ENCODE measurements at regions not wholly inside any gene's neighbourhood (a gene's known extent, or its start where the extent isn't known, plus 50 kb on each side); places are given as distances from the start of the nearest gene placed in this dataset.

DNA sequence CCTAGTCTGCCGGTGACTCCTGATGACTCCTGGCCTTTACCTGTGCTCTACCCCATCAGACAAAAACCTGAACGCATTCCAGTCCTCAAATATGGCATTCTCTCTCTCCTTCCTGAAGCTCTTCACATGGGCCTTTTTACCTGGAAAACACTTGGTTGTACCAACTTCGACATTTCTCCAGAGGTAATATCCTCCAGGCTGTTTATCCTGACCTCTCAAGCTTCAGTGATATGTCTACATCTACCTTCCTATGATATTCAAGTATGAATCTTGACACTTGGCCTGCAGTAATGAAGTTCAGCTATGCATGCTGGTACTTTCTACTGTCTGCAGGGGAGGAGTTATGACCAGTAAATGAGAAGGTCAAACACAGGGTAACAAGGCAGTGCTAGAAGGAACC is 901.8 kb downstream of the VRK1 start:
- Mint-ChIP-seq H3K9me3 (peaks cover 4% of the 10 kb centered on the region), H3K4me1 (ENCODE audit: low read depth) (peaks cover 39% of the 10 kb centered on the region), H3K4me3 (no peak overlapping the region), H3K27ac (no peak overlapping the region), H3K27me3 (ENCODE audit: low read depth) (no peaks in the 10 kb centered on the region), H3K36me3 (ENCODE audit: low read depth) (peaks cover 3% of the 10 kb centered on the region)
- CTCF ChIA-PET, result interaction anchor here (0.7 to 1.2 kb wide), 2 partner anchors 114 to 115 kb away, joined by 3 to 4 read pairs; no protein-coding TSS in a partner anchor
- intact Hi-C loops (cut with micrococcal nuclease), result no loop called here
- DNase-seq, result no peak

DNA sequence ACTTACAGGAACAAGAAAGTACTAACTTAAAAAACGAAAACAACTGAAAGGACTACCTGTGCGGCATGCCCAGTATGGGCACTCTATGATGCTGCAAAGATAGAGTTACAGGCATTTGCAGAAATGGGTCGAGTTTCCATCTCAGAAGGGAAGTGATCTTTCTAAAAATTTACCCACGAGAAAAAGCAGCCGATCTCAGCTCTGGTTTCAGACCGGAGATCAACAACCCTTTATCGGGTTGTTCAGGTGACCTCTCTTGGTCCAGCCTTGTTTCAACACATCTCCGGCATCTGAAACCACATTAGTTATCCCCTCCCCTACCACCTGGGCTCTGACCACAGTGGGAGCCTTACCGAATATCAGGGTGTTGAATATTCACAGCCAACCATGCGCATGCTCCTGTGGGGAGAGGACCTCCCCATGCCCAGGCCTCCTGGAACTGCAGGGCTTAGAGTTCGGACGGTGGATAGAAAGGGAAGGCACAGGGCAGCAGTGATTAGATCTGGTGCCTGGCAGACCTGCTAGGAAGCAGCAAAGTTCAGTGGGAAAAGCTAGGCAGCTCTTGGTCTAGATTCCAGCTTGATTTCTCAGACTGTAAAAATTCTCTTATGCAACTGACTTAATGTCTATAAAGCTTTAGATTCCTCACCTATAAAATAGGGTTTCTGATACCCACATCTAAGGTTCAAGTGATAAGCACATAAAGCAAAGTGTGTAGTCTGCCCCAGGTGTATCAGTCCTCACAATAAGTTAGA is 906.0 kb downstream of the VRK1 start:
- Mint-ChIP-seq H3K36me3 (ENCODE audit: low read depth) (peaks cover 3% of the 10 kb centered on the region), H3K4me3 (peak overlapping the region; percentile 48), H3K9me3 (peaks cover 4% of the 10 kb centered on the region), H3K27ac (peak overlapping the region; percentile 82), H3K27me3 (ENCODE audit: low read depth) (no peaks in the 10 kb centered on the region), H3K4me1 (ENCODE audit: low read depth) (peaks cover 64% of the 10 kb centered on the region)
- CTCF ChIA-PET, result interaction anchor here (1.0 kb wide), 1 partner anchor 10 kb away, joined by 5 read pairs; no protein-coding TSS in a partner anchor
- DNase-seq, result peak; percentile 55
- intact Hi-C loops (cut with micrococcal nuclease), result loop anchor here (2.0 to 10.0 kb wide), 5 partner anchors 22 to 1492 kb away; no protein-coding TSS in a partner anchor

DNA sequence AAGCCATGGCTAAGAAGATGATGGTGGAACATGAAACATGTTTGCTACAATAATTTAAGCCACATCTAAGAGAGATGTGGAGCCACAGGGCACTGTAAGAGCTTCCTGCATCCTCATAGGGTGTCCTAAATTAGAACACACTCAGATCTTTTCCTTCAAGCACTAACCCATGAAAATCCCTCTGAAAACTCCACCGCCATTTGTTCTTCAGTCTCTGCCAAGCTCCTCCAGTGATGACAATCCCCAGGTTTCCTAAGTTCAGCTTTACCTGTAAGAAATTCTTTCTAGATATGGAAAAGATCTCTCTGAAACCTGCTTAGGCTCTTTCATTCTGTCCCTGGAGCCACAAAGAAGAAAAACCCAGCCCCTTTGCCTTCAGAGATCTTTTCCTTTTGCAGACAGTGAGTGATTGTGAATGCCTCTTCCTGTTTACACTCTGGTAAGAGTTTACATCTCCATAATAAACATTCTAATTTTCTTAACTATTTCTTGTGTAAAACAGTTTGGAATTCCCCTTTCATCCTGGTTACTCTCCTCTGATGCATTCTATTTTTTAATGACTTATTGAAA is 907.2 kb downstream of the VRK1 start:
- intact Hi-C loops (cut with micrococcal nuclease), result loop anchor here (5.0 to 10.0 kb wide), 4 partner anchors 87 to 1490 kb away; no protein-coding TSS in a partner anchor
- CTCF ChIA-PET, result interaction anchor here (1.0 kb wide), 1 partner anchor 9 kb away, joined by 3 read pairs; no protein-coding TSS in a partner anchor
- H3K4me3 Mint-ChIP-seq, result no peak overlapping the region
- H3K27me3 Mint-ChIP-seq (ENCODE audit: low read depth), result no peaks in the 10 kb centered on the region
- H3K36me3 Mint-ChIP-seq (ENCODE audit: low read depth), result no peaks in the 10 kb centered on the region
- peak overlapping the region; percentile 69 for H3K27ac Mint-ChIP-seq
- peaks cover 1% of the 10 kb centered on the region for H3K9me3 Mint-ChIP-seq
- DNase-seq, result no peak
- H3K4me1 Mint-ChIP-seq (ENCODE audit: low read depth), result peaks cover 69% of the 10 kb centered on the region

DNA sequence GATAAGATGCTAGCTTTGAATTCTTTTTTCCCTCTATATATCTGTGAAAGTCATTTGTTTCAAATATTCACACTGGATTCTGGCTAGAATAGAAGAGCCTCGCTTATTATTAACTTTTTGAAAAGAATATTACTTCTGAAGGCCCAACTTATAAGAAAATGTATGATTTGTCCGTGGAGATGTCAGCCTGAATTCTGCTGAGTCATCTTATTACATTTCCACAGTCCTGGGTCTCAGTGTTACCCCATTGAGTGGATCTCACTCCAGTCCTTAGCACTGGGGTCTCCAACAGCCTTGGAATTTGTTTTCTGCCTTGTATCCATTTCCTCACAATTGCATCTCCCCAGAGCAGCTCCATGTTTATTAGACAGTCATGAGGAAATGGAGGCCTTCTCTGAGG is 907.9 kb downstream of the VRK1 start:
- Mint-ChIP-seq H3K27ac (no peak overlapping the region), H3K27me3 (ENCODE audit: low read depth) (no peaks in the 10 kb centered on the region), H3K36me3 (ENCODE audit: low read depth) (no peaks in the 10 kb centered on the region), H3K9me3 (no peaks in the 10 kb centered on the region), H3K4me1 (ENCODE audit: low read depth) (peaks cover 75% of the 10 kb centered on the region), H3K4me3 (no peak overlapping the region)
- CTCF ChIA-PET, result interaction anchor here (0.9 to 1.0 kb wide), 2 partner anchors 8 to 28 kb away, joined by 3 read pairs; no protein-coding TSS in a partner anchor
- no peak for DNase-seq
- intact Hi-C loops (cut with micrococcal nuclease), result loop anchor here (5.0 to 10.0 kb wide), 3 partner anchors 103 to 1490 kb away; no protein-coding TSS in a partner anchor

DNA sequence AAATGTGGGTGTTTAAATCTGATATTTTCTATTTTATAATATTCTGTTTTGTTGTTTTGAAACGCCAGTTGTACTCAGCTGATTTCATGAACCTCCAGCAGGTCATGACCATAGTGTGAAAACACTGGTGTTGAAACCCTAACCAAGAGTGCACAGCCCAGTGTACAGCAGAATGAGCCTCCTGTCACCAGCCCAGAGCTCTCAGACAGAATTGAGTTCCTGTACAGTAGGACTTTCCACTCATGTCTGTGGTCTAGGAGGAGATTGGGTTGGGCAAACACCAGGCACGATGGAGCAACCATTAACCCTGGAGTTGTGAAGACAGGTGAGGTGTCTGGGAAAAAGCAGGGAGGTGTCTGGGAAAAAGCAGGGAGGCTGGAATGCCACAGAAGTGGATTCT is 908.8 kb downstream of the VRK1 start:
- peak; percentile 45 for DNase-seq
- H3K9me3 Mint-ChIP-seq, result no peaks in the 10 kb centered on the region
- peaks cover 81% of the 10 kb centered on the region for H3K4me1 Mint-ChIP-seq (ENCODE audit: low read depth)
- CTCF ChIA-PET, result interaction anchor here (0.9 to 1.1 kb wide), 2 partner anchors 11 to 27 kb away, joined by 3 read pairs; no protein-coding TSS in a partner anchor
- intact Hi-C loops (cut with micrococcal nuclease), result loop anchor here (5.0 to 10.0 kb wide), 3 partner anchors 104 to 1489 kb away; no protein-coding TSS in a partner anchor
- no peak overlapping the region for H3K4me3 Mint-ChIP-seq
- no peaks in the 10 kb centered on the region for H3K27me3 Mint-ChIP-seq (ENCODE audit: low read depth)
- no peaks in the 10 kb centered on the region for H3K36me3 Mint-ChIP-seq (ENCODE audit: low read depth)
- peak overlapping the region; percentile 68 for H3K27ac Mint-ChIP-seq

DNA sequence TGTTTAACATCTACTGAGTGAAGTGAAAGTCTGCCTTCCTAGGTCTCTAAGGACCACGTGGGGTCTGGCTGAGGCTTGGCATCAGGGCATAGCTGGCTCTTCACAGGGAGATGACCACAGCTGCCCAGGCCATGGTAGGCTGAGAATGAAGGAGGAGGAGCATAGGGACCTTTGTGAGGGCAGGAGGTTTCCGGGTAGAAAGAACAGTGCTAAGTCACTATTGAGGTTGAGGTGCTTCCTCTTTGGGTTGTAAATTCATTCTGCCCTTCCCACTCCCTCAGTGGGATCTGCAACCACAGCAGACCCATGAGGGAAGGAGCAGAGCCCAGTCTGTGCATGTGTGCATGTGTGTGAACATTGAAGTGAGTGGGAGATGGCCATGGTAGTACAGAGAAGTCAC is 909.6 kb downstream of the VRK1 start:
- H3K4me1 Mint-ChIP-seq (ENCODE audit: low read depth), result peaks cover 88% of the 10 kb centered on the region
- H3K27me3 Mint-ChIP-seq (ENCODE audit: low read depth), result no peaks in the 10 kb centered on the region
- DNase-seq, result peak; percentile 23
- no peaks in the 10 kb centered on the region for H3K9me3 Mint-ChIP-seq
- H3K27ac Mint-ChIP-seq, result peak overlapping the region; percentile 68
- H3K4me3 Mint-ChIP-seq, result no peak overlapping the region
- CTCF ChIA-PET, result interaction anchor here (1.1 to 1.4 kb wide), 2 partner anchors 11 to 20 kb away, joined by 3 read pairs; no protein-coding TSS in a partner anchor
- intact Hi-C loops (cut with micrococcal nuclease), result loop anchor here (5.0 to 10.0 kb wide), 3 partner anchors 105 to 1488 kb away; no protein-coding TSS in a partner anchor
- H3K36me3 Mint-ChIP-seq (ENCODE audit: low read depth), result no peaks in the 10 kb centered on the region

DNA sequence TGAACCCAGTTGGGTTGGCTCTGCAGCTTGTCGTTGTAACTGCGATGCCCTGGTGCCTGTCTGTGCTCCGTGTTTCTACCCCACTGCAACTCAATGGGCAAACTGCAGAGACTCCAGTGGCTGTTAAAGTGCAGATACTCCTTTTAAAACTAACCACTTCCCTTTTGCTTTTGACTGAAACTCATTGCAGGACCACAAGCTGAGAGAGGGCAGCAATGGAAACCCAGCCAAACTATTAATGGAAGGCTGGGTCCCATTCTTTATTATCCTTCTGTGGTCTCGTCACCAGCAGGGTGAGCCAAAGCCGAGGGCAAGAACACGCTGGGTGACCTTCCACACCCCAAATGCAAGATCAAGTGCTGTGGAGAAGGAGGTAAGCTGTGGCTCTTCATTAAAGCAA is 910.4 kb downstream of the VRK1 start:
- no peaks in the 10 kb centered on the region for H3K9me3 Mint-ChIP-seq
- no peak overlapping the region for H3K27ac Mint-ChIP-seq
- CTCF ChIA-PET, result interaction anchor here (1.4 kb wide), 1 partner anchor 19 kb away, joined by 3 read pairs; no protein-coding TSS in a partner anchor

DNA sequence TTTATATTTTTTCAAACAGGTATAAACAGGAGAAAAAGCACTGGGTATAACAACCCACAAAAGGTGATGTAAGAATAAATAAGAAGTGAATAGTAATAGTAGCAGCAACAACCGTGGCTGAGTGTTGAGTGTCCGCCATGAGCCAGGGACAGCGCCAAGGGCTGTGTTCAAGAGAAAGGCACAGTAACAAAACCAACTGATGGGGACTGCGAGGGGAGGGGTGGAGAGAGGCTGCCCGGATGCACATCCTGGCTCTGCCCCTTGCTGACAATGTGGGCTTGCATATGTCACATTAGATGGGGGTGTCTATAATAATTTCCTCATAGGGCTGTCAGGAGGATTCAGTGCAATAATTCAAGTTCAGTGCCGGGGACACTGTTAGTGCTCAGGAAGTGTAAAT is 912.4 kb downstream of the VRK1 start:
- H3K36me3 Mint-ChIP-seq (ENCODE audit: low read depth), result no peaks in the 10 kb centered on the region
- CTCF ChIA-PET, result no interaction called here
- DNase-seq, result peak; percentile 60
- peaks cover 87% of the 10 kb centered on the region for H3K4me1 Mint-ChIP-seq (ENCODE audit: low read depth)
- no peaks in the 10 kb centered on the region for H3K9me3 Mint-ChIP-seq
- no peak overlapping the region for H3K4me3 Mint-ChIP-seq
- intact Hi-C loops (cut with micrococcal nuclease), result loop anchor here (5.0 to 10.0 kb wide), 3 partner anchors 107 to 1485 kb away; no protein-coding TSS in a partner anchor
- no peaks in the 10 kb centered on the region for H3K27me3 Mint-ChIP-seq (ENCODE audit: low read depth)
- peak overlapping the region; percentile 42 for H3K27ac Mint-ChIP-seq

More for the DNA sequence above, 910.4 kb downstream of the VRK1 start:
- H3K4me1 Mint-ChIP-seq (ENCODE audit: low read depth), result peaks cover 92% of the 10 kb centered on the region
- intact Hi-C loops (cut with micrococcal nuclease), result loop anchor here (5.0 to 10.0 kb wide), 3 partner anchors 105 to 1487 kb away; no protein-coding TSS in a partner anchor
- H3K27me3 Mint-ChIP-seq (ENCODE audit: low read depth), result no peaks in the 10 kb centered on the region
- peak; percentile 47 for DNase-seq
- no peaks in the 10 kb centered on the region for H3K36me3 Mint-ChIP-seq (ENCODE audit: low read depth)
- no peak overlapping the region for H3K4me3 Mint-ChIP-seq

DNA sequence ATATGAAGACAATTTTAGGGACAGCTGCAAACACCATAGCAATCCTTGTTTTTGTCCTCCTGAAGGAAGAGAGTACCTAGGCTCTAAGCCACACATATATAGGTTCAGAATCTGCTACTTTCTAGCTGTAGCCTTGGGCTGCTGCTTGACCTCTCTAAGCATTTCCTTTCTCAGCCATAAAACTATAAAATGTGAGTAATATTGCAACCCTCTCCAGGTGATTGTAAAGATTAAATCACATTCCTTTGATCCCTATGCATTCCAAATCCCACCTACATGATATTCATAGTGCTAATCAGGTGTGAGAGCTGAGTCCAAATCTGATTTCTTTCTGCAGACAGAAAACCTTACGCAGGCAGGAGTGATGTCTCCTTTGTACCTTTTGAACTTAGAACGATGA is 913.5 kb downstream of the VRK1 start:
- CTCF ChIA-PET, result no interaction called here
- no peaks in the 10 kb centered on the region for H3K9me3 Mint-ChIP-seq
- intact Hi-C loops (cut with micrococcal nuclease), result loop anchor here (5.0 kb wide), 2 partner anchors 88 to 467 kb away; no protein-coding TSS in a partner anchor
- no peak overlapping the region for H3K27ac Mint-ChIP-seq
- H3K36me3 Mint-ChIP-seq (ENCODE audit: low read depth), result no peaks in the 10 kb centered on the region
- H3K4me3 Mint-ChIP-seq, result no peak overlapping the region
- no peaks in the 10 kb centered on the region for H3K27me3 Mint-ChIP-seq (ENCODE audit: low read depth)
- DNase-seq, result no peak
- H3K4me1 Mint-ChIP-seq (ENCODE audit: low read depth), result peaks cover 75% of the 10 kb centered on the region

DNA sequence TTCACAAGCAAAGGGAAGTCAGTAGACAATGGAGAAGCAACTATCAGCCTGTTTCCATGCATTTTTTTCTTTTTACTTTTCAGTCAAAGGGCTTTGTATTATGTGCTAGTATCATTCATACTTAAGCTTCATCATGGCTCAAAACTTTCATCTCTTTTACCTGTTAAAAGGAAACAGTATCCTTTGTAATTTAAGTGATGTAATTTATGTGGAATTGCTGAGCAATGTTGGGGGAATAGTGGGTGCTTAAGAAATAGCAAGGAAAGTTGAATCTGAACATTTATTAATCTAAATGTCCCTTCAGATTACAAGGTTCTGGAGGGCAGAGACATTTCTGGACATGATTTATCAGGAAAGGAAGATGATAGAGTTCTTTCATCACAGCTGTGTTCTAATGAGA is 915.3 kb downstream of the VRK1 start:
- DNase-seq, result no peak
- H3K9me3 Mint-ChIP-seq, result no peaks in the 10 kb centered on the region
- H3K4me1 Mint-ChIP-seq (ENCODE audit: low read depth), result peaks cover 59% of the 10 kb centered on the region
- CTCF ChIA-PET, result interaction anchor here (0.6 to 1.4 kb wide), 3 partner anchors 9 to 110 kb away, joined by 3 to 5 read pairs (median 3); no protein-coding TSS in a partner anchor
- no peaks in the 10 kb centered on the region for H3K27me3 Mint-ChIP-seq (ENCODE audit: low read depth)
- intact Hi-C loops (cut with micrococcal nuclease), result loop anchor here (2.0 to 5.0 kb wide), 4 partner anchors 90 to 592 kb away; no protein-coding TSS in a partner anchor
- no peak overlapping the region for H3K4me3 Mint-ChIP-seq
- H3K36me3 Mint-ChIP-seq (ENCODE audit: low read depth), result no peaks in the 10 kb centered on the region
- peak overlapping the region; percentile 86 for H3K27ac Mint-ChIP-seq

DNA sequence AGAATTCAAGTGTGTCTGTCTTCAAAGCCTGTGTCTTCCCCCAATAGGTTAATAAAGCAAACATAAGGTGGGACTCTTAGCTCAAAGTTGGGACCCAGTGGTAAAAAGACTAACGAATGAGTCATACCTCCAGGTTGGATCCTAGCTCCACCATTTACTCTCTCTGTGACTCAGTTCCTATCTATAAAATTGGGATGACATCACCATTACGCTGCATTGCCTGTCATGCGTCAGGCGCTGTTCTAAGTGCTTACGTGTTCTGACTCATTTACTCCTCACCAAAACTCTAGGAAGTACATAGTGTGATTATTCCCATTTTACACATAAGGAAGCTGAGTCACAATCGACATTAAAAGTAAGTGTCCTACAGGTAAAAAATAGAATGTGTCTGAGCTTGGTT is 915.8 kb downstream of the VRK1 start:
- Mint-ChIP-seq H3K27me3 (ENCODE audit: low read depth) (no peaks in the 10 kb centered on the region), H3K36me3 (ENCODE audit: low read depth) (no peaks in the 10 kb centered on the region), H3K4me3 (no peak overlapping the region), H3K9me3 (no peaks in the 10 kb centered on the region), H3K4me1 (ENCODE audit: low read depth) (peaks cover 56% of the 10 kb centered on the region), H3K27ac (peak overlapping the region; percentile 86)
- CTCF ChIA-PET, result interaction anchor here (0.6 to 1.6 kb wide), 4 partner anchors 9 to 111 kb away, joined by 3 to 5 read pairs (median 3); no protein-coding TSS in a partner anchor
- intact Hi-C loops (cut with micrococcal nuclease), result loop anchor here (2.0 to 5.0 kb wide), 4 partner anchors 91 to 592 kb away; no protein-coding TSS in a partner anchor
- peak; percentile 75 for DNase-seq

DNA sequence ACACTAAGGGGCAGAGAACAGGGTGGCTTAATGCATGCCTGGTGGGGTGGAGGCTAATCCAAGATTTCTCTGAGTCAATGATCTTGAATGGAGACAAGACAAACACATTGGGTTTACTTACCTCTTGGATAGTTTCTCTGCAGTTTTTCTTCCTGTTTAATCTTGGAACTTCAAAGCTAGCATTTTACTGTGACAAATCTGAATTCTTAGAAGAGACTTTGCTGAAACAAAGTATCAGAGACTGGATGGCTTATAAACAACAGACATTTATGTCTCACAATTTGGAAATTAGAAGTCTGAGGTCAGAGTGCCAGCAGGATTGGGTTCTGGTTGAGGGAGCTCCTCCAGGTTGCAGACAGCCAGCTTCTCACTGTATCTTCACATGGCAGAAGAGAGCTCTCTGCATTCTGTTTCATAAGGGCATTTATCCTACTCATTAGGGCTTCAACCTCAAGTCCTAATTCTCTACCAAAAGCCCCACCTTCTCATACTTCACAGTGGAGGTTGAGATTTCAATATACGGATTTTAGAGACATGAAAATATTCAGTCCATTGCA is 921.8 kb downstream of the VRK1 start:
- peaks cover 45% of the 10 kb centered on the region for H3K4me1 Mint-ChIP-seq (ENCODE audit: low read depth)
- no peak for DNase-seq
- peaks cover 5% of the 10 kb centered on the region for H3K9me3 Mint-ChIP-seq
- no peaks in the 10 kb centered on the region for H3K36me3 Mint-ChIP-seq (ENCODE audit: low read depth)
- CTCF ChIA-PET, result no interaction called here
- H3K4me3 Mint-ChIP-seq, result peak overlapping the region; percentile 2
- no peaks in the 10 kb centered on the region for H3K27me3 Mint-ChIP-seq (ENCODE audit: low read depth)
- H3K27ac Mint-ChIP-seq, result peak overlapping the region; percentile 57
- intact Hi-C loops (cut with micrococcal nuclease), result no loop called here

Measured in activated naive CD4-positive, alpha-beta T cell treated with anti-CD3 and anti-CD28 coated beads for 36 hours (primary cell).